Prostate gland (tissue), 2 donors: ENCODE measurements at regions not wholly inside any gene's neighbourhood (a gene's known extent, or its start where the extent isn't known, plus 50 kb on each side); places are given as distances from the start of the nearest gene placed in this dataset.

Experiments used
- DNase-seq: peaks from one replicate; pipeline ENCODE4 v3.0.0-alpha.2; 2019; ENCODE audit warnings: low spot score
- H3K27ac ChIP-seq, 2 donors: fragments of 200-600 bp; sonication (generic); 2 replicates each; pipeline ENCODE4 v1.5.1; 2017 to 2019
- H3K27me3 ChIP-seq: fragments of 200-600 bp; sonication (generic); replicated peaks from 2 replicates; pipeline ENCODE4 v1.5.1; 2019; ENCODE audit not compliant: insufficient read depth
- H3K36me3 ChIP-seq, 2 donors: fragments of 200-600 bp; sonication (generic); 1 replicate in 1 of 2; 2 replicates in 1 of 2; pipeline versions ENCODE4 v1.5.1 to v1.8.1; 2017 to 2019
- H3K4me1 ChIP-seq: fragments of 200-600 bp; sonication (generic); replicated peaks from 2 replicates; pipeline ENCODE4 v1.5.1; 2019
- H3K4me3 ChIP-seq, 2 donors: fragments of 200-600 bp; sonication (generic); 2 replicates each; pipeline ENCODE4 v1.5.1; 2017 to 2019
- H3K9me3 ChIP-seq: fragments of 200-600 bp; sonication (generic); 2 replicates; pipeline ENCODE4 v1.5.1; 2017
- POLR2A ChIP-seq: fragments of 450-650 bp; IDR thresholded peaks from one replicate; pipeline ENCODE4 v1.6.1; 2016; ENCODE audit warnings: antibody characterized with exemption, mild to moderate bottlenecking
- POLR2AphosphoS5 ChIP-seq: sonication (generic); formaldehyde crosslinking; IDR thresholded peaks from one replicate; pipeline ENCODE4 v1.6.1; 2017; ENCODE audit warnings: antibody characterized with exemption
- WGBS: methylation state at CpG from one replicate; pipeline ENCODE4 v1.1.5; 2018; 5-methylcytosine and 5-hydroxymethylcytosine counted together
- intact Hi-C: fragments of 100-400 bp; cut with DNase I; formaldehyde crosslinking; loops from one replicate; pipeline ENCODE4 v1.14.2; 2022
- TF ChIP-seq, protein P1 (sequence below), 4 experiments: fragments of 200-600 bp in 2 of 4; fragments of 450-650 bp in 2 of 4; sonication (generic) in 2 of 4; IDR thresholded peaks; 1 replicate in 3 of 4; 2 replicates in 1 of 4; pipeline ENCODE4 v1.5.1; 2016 to 2019; ENCODE audit warnings: antibody characterized with exemption in 4 of 4, mild to moderate bottlenecking in 2 of 4, moderate library complexity in 2 of 4

DNA sequence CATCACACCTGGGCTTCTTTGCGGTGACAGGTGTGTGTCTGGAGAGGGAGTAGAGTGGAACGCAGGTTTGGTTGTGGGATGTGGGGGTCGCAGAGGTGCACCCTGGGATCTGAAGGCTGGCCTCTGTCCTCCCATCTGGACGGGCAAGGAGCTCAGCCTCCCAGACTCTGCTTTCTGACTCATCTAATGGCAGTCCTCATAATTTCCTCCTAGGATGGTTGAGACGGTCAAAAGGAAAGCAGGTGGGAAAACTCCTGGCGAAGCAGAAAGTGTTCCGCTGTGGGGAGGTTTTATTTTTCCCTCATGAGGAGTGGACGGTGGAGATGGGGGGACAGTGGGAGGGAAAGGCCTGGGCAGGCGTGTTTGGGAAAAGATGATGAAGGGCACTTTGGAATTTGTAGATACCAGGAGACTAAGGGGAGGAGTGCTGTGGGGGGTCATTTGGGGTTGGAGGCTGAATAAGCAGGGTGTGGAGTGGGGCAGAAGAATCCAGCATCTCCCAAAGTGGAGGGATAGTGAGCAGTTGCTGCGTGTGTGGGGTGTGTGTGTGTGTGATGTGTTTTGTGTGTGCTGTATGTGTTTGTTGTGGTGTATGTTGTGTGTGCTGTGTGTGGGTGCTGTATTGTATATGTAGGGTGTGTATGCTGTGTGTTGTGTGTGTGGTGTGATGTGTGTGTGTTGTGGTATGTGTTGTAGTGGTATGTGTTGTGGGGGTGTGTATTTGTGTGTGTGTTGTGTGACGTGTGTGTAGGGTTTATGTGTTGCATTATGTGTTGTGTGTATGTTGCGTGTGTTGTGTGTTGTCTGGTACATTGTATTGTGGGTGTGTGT, 97.2 kb upstream of the PODXL start:
- intact Hi-C loops = loop anchor here (2.0 kb wide), 1 partner anchor 147 kb away; no protein-coding TSS in a partner anchor
- Histone ChIP-seq H3K9me3 (no peaks in the 10 kb centered on the region), H3K36me3 (no peaks in the 10 kb centered on the region), H3K27me3 (no peaks in the 10 kb centered on the region), H3K4me3 (no peak overlapping the region), H3K27ac (no peak overlapping the region), H3K4me1 (no peaks in the 10 kb centered on the region)
- TF ChIP-seq, protein P1, sequence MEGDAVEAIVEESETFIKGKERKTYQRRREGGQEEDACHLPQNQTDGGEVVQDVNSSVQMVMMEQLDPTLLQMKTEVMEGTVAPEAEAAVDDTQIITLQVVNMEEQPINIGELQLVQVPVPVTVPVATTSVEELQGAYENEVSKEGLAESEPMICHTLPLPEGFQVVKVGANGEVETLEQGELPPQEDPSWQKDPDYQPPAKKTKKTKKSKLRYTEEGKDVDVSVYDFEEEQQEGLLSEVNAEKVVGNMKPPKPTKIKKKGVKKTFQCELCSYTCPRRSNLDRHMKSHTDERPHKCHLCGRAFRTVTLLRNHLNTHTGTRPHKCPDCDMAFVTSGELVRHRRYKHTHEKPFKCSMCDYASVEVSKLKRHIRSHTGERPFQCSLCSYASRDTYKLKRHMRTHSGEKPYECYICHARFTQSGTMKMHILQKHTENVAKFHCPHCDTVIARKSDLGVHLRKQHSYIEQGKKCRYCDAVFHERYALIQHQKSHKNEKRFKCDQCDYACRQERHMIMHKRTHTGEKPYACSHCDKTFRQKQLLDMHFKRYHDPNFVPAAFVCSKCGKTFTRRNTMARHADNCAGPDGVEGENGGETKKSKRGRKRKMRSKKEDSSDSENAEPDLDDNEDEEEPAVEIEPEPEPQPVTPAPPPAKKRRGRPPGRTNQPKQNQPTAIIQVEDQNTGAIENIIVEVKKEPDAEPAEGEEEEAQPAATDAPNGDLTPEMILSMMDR (IDR thresholded peaks at IDR 0.05) = no peak
- TF ChIP-seq POLR2A (no peak), POLR2AphosphoS5 (no peak)
- DNase-seq = no peak
- WGBS = 61% methylated on average over 12 of the region's 12 CpGs

DNA sequence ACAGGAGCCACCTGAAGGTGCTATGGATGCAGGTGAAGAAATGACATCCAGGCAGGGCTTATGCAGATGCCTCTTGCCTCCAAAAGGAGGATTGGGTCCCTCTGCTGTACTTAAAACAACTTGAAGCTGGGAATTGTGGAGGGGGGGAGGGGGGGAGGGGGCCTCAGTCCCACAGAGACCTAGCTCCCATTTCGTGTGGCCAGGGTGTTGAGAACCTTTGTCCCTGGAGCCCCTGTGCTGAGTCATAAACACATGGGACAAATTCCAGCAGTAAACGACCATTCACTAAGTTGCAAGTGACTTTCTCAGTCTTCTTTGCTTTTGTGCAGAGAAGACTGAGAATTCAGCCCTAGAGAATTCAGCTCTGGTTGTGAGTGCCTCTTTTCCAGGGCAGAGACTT, 96.5 kb upstream of the PODXL start:
- no peaks in the 10 kb centered on the region for H3K27me3 ChIP-seq
- 25% methylated on average over 2 of the region's 2 CpGs for WGBS
- no peaks in the 10 kb centered on the region for H3K36me3 ChIP-seq
- no peak overlapping the region for H3K4me3 ChIP-seq
- no peaks in the 10 kb centered on the region for H3K4me1 ChIP-seq
- no peak for TF ChIP-seq POLR2A
- TF ChIP-seq, protein P1 (IDR thresholded peaks at IDR 0.05) = no peak
- no peak for TF ChIP-seq POLR2AphosphoS5
- intact Hi-C loops = no loop called here
- DNase-seq = no peak
- no peak overlapping the region for H3K27ac ChIP-seq
- no peaks in the 10 kb centered on the region for H3K9me3 ChIP-seq

DNA sequence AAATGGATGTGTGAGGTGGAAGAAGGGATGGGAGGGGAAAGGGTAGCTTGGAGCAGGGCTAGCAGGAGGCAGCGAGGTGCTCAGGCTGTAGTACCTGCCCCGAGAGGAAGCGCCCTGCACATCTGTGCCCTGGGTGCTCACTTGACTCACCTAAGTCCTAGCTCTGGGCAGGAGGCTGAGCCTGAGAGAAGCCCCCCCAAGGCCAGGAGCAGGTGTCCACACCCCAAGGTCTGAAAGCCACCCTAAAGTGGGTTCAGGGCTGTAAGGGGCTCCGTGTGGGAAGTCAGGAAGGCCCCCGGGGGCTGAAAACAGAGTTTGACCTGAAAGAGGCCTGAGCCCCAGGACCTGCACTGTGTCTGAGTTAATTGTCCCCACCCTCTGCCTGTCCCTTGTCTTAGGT, 95.8 kb upstream of the PODXL start:
- H3K27ac ChIP-seq = no peak overlapping the region
- TF ChIP-seq POLR2AphosphoS5 (no peak), POLR2A (no peak)
- TF ChIP-seq, protein P1 (IDR thresholded peaks at IDR 0.05) = no peak
- no peaks in the 10 kb centered on the region for H3K9me3 ChIP-seq
- no peak for DNase-seq
- H3K4me1 ChIP-seq = no peaks in the 10 kb centered on the region
- no peaks in the 10 kb centered on the region for H3K36me3 ChIP-seq
- WGBS = 88% methylated on average over 5 of the region's 5 CpGs
- intact Hi-C loops = no loop called here
- no peaks in the 10 kb centered on the region for H3K27me3 ChIP-seq
- H3K4me3 ChIP-seq = no peak overlapping the region

DNA sequence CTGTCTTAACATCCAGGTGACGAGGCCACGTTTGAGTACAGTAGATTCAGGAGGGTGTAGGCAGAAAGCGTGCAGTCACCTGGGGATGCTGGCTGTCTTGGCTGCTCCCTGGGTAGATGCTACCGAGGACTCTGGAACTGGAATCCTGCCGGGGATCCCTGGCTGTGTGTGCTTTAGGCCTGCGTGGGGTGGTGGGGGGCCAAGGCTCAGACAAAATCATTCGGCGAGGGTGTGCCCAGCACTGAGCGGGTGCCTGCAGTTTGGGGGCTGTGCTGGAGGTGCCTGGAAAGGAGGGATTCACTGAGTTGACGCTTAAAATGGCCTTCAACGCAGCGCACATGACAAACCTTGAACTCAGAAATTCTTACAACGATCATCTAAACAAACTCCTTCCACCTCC, 93.5 kb upstream of the PODXL start:
- Histone ChIP-seq H3K27ac (no peak overlapping the region), H3K4me3 (no peak overlapping the region), H3K4me1 (no peaks in the 10 kb centered on the region), H3K9me3 (no peaks in the 10 kb centered on the region), H3K27me3 (no peaks in the 10 kb centered on the region), H3K36me3 (no peaks in the 10 kb centered on the region)
- WGBS = 89% methylated on average over 13 of the region's 13 CpGs
- intact Hi-C loops = no loop called here
- DNase-seq = no peak
- TF ChIP-seq, protein P1 (IDR thresholded peaks at IDR 0.05) = no peak
- TF ChIP-seq POLR2A = no peak
- no peak for TF ChIP-seq POLR2AphosphoS5

DNA sequence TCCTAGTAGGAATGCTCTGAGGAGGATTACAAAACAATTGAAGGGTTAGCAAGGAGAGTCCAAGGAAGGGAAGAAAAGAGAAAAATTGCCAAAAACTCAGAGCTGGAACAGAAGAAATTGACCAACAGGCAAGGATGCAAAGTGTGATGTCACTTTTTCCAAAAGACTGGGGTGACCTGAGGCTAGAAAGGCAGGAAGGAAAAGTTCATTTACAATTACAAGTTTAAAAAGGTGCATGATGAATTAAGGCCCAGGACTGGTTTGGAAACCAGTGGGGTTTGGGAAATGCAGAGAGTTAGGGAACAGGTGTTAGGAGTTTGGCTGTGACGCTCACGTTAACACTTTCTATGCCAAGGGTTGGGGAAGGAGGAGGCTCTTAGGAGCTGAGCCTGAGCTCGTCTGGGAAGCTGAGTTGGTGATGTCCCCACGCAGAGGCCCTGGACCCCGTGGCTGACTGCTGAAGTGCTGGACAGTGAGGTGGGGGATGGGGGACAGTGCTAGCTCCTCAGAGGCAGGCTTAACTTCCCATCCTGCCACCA, 92.6 kb upstream of the PODXL start:
- no peak for DNase-seq
- intact Hi-C loops = no loop called here
- Histone ChIP-seq H3K27me3 (no peaks in the 10 kb centered on the region), H3K27ac (no peak overlapping the region), H3K4me1 (no peaks in the 10 kb centered on the region), H3K9me3 (no peaks in the 10 kb centered on the region), H3K4me3 (no peak overlapping the region), H3K36me3 (no peaks in the 10 kb centered on the region)
- TF ChIP-seq, protein P1 (IDR thresholded peaks at IDR 0.05) = no peak
- TF ChIP-seq POLR2AphosphoS5 = no peak
- no peak for TF ChIP-seq POLR2A
- WGBS = 54% methylated on average over 5 of the region's 5 CpGs
